HCT116 (cell line): ENCODE measurements at regions not wholly inside any gene's neighbourhood (a gene's known extent, or its start where the extent isn't known, plus 50 kb on each side); places are given as distances from the start of the nearest gene placed in this dataset.

Experiments used
- ATAC-seq: fragments of 200-7000 bp; cut with Tn5 transposase; 2 replicates; pipeline ENCODE4 v1.9.1; 2020; ENCODE audit warnings: mild to moderate bottlenecking, moderate library complexity
- BruUV-seq: library from RNA; stranded (reverse); fragments of 400-500 nt; replicated peaks from 2 replicates; lab custom pipeline; 2021; lab: Mats Ljungman, UMichigan
- CTCF ChIA-PET: fragments of 300-600 bp; sonication (Branson Sonifier 250); formaldehyde crosslinking; loops from one replicate; lab custom pipeline; 2021; ENCODE audit warnings: antibody characterized with exemption; lab: Charles Lee
- POLR2A ChIA-PET: fragments of 300-600, 350-600 bp; sonication (Branson Sonifier 250); formaldehyde crosslinking; loops from one replicate; lab custom pipeline; 2021; ENCODE audit warnings: antibody characterized with exemption; lab: Charles Lee
- RAD21 ChIA-PET, 2 experiments: fragments of 300-600 bp; sonication (Branson Sonifier 250); formaldehyde crosslinking; loops; one replicate each; lab custom pipeline; 2023; ENCODE audit warnings: low total read pairs in 2 of 2; ENCODE audit not compliant: uncharacterized antibody in 2 of 2, unreplicated experiment in 2 of 2, low non-redundant PET in 1 of 2; lab: Charles Lee
- DNase-seq: peaks from one replicate; pipeline ENCODE4 v3.0.0-alpha.2; 2010; ENCODE audit warnings: low read depth, low spot score
- H2AFZ ChIP-seq: fragments of 200-600 bp; shearing (Covaris generic), sonication (generic); 2 replicates; pipeline ENCODE4 v1.6.1; 2017; ENCODE audit warnings: low read depth, mixed run types, mixed read lengths, antibody characterized with exemption, low read length; ENCODE audit not compliant: poor library complexity, severe bottlenecking
- H3K27ac ChIP-seq: 2 replicates; pipeline ENCODE4 v1.5.1; 2012; ENCODE audit warnings: low read depth, low read length
- H3K27me3 ChIP-seq: fragments of 200-600 bp; sonication (generic); 2 replicates; pipeline ENCODE4 v1.6.1; 2016; ENCODE audit warnings: mixed run types, low read length, mixed read lengths; ENCODE audit not compliant: insufficient read depth
- H3K36me3 ChIP-seq, 2 experiments: fragments of 200-500 bp in 1 of 2; fragments of 200-600 bp in 1 of 2; sonication (Bioruptor generic) in 1 of 2; sonication (generic) in 1 of 2; 2 replicates each; pipeline versions ENCODE4 v1.5.1 to v1.6.1; 2014 to 2016; ENCODE audit warnings: low read length in 2 of 2, inconsistent platforms in 1 of 2, mixed read lengths in 1 of 2, mixed run types in 1 of 2; ENCODE audit not compliant: insufficient read depth in 2 of 2, control insufficient read depth in 1 of 2
- H3K4me1 ChIP-seq, 2 experiments: fragments of 200-600 bp in 1 of 2; sonication (generic) in 1 of 2; 2 replicates each; pipeline versions ENCODE4 v1.5.1 to v1.6.1; 2012 to 2017; ENCODE audit warnings: low read length in 2 of 2, inconsistent platforms in 1 of 2, mild to moderate bottlenecking in 1 of 2, mixed read lengths in 1 of 2, mixed run types in 1 of 2, moderate library complexity in 1 of 2; ENCODE audit not compliant: insufficient read depth in 2 of 2, control insufficient read depth in 1 of 2
- H3K4me2 ChIP-seq: fragments of 200-600 bp; sonication (generic); 2 replicates; pipeline ENCODE4 v1.6.1; 2017; ENCODE audit warnings: mixed run types, low read length, mixed read lengths
- H3K4me3 ChIP-seq, 2 experiments: fragments of 200-600 bp in 1 of 2; sonication (generic) in 1 of 2; replicated peaks in 1 of 2; 2 replicates each; pipeline ENCODE4 v1.5.1; 2011 to 2016; ENCODE audit warnings: low read length in 2 of 2, control low read depth in 1 of 2, low read depth in 1 of 2, mild to moderate bottlenecking in 1 of 2, mixed read lengths in 1 of 2, mixed run types in 1 of 2
- H3K79me2 ChIP-seq: fragments of 200-600 bp; sonication (generic); 2 replicates; pipeline ENCODE4 v1.6.1; 2017; ENCODE audit warnings: mild to moderate bottlenecking, mixed run types, low read length, moderate library complexity, mixed read lengths; ENCODE audit not compliant: insufficient read depth
- H3K9ac ChIP-seq: fragments of 200-600 bp; sonication (generic); 2 replicates; pipeline ENCODE4 v1.6.1; 2016; ENCODE audit warnings: low read length, mixed read lengths
- H3K9me2 ChIP-seq: fragments of 200-600 bp; sonication (generic), shearing (Covaris generic); 2 replicates; pipeline ENCODE4 v1.6.1; 2017; ENCODE audit warnings: mixed run types, mild to moderate bottlenecking, moderate library complexity; ENCODE audit not compliant: insufficient read depth
- H3K9me3 ChIP-seq, 2 experiments: fragments of 200-500 bp in 1 of 2; fragments of 200-600 bp in 1 of 2; sonication (Bioruptor generic) in 1 of 2; sonication (generic) in 1 of 2; 2 replicates each; pipeline ENCODE4 v1.6.1; 2014 to 2017; ENCODE audit warnings: low read length in 2 of 2, mixed read lengths in 2 of 2, inconsistent platforms in 1 of 2, low read depth in 1 of 2, mild to moderate bottlenecking in 1 of 2, mixed run types in 1 of 2, moderate library complexity in 1 of 2; ENCODE audit not compliant: control insufficient read depth in 1 of 2, insufficient read depth in 1 of 2
- H4K20me1 ChIP-seq: fragments of 200-600 bp; sonication (generic), shearing (Covaris generic); 2 replicates; pipeline ENCODE4 v1.6.1; 2017; ENCODE audit warnings: mixed run types, mild to moderate bottlenecking, moderate library complexity; ENCODE audit not compliant: insufficient read depth
- CEBPB ChIP-seq: IDR thresholded peaks from 2 replicates; pipeline ENCODE4 v1.6.1; 2012; ENCODE audit warnings: low read depth
- CTCF ChIP-seq, 3 experiments: fragments of 200-600 bp in 1 of 3; sonication (generic) in 1 of 3; IDR thresholded peaks in 2 of 3; conservative IDR thresholded peaks in 1 of 3; 2 replicates each; pipeline ENCODE4 v1.5.1; 2012 to 2017; ENCODE audit warnings: low read depth in 2 of 3, low read length in 2 of 3, antibody characterized with exemption in 1 of 3, borderline replicate concordance in 1 of 3, control low read depth in 1 of 3, mild to moderate bottlenecking in 1 of 3, mixed read lengths in 1 of 3, mixed run types in 1 of 3, moderate library complexity in 1 of 3; ENCODE audit not compliant: insufficient read depth in 1 of 3
- EGR1 ChIP-seq: IDR thresholded peaks from 2 replicates; pipeline ENCODE4 v1.6.1; 2012; ENCODE audit warnings: low read depth
- ELF1 ChIP-seq: IDR thresholded peaks from 2 replicates; pipeline ENCODE4 v1.6.1; 2012; ENCODE audit warnings: low read depth, borderline replicate concordance
- FOSL1 ChIP-seq: IDR thresholded peaks from 2 replicates; pipeline ENCODE4 v1.6.1; 2012; ENCODE audit warnings: low read depth
- MAX ChIP-seq: IDR thresholded peaks from 2 replicates; pipeline ENCODE4 v1.6.1; 2012
- RAD21 ChIP-seq: IDR thresholded peaks from 2 replicates; pipeline ENCODE4 v1.6.1; 2012; ENCODE audit warnings: low read depth, mild to moderate bottlenecking
- TCF7L2 ChIP-seq: IDR thresholded peaks from 2 replicates; pipeline ENCODE4 v1.7.0; 2011; ENCODE audit warnings: borderline replicate concordance, inconsistent platforms; ENCODE audit not compliant: insufficient read depth, insufficient read length; ENCODE audit errors: extremely low read depth
- YY1 ChIP-seq: IDR thresholded peaks from 2 replicates; pipeline ENCODE4 v1.6.1; 2011; ENCODE audit warnings: low read length, low read depth, moderate library complexity, mild to moderate bottlenecking; ENCODE audit not compliant: insufficient replicate concordance; ENCODE audit errors: extremely low read depth
- ZFX ChIP-seq: fragments of 450-650 bp; IDR thresholded peaks from 2 replicates; pipeline ENCODE4 v1.6.1; 2017
- ZNF274 ChIP-seq: fragments of 200-500 bp; sonication (Bioruptor generic); IDR thresholded peaks from 2 replicates; pipeline ENCODE4 v1.6.1; 2014; ENCODE audit warnings: mild to moderate bottlenecking, low read depth, low read length, inconsistent platforms
- intact Hi-C: fragments of 100-400 bp; cut with micrococcal nuclease; formaldehyde crosslinking; loops from 2 replicates; pipeline ENCODE4 v1.10.0; 2022

GRCh38 chr10:22854935-22855421, 72.9 kb upstream of the ARMC3 start:
- ATAC-seq (no peak), DNase-seq (no peak)
- H3K79me2 ChIP-seq = no peaks in the 10 kb centered on the region
- no peaks in the 10 kb centered on the region for H4K20me1 ChIP-seq
- POLR2A ChIA-PET = no interaction called here
- H3K4me2 ChIP-seq = no peak overlapping the region
- BruUV-seq = no TSS peak
- CTCF ChIA-PET = no interaction called here
- H3K27me3 ChIP-seq = no peaks in the 10 kb centered on the region
- no peak for TF ChIP-seq RAD21
- no peak for TF ChIP-seq EGR1
- TF ChIP-seq TCF7L2 = no peak
- TF ChIP-seq ZFX = no peak
- no peak for TF ChIP-seq MAX
- no peak for TF ChIP-seq FOSL1
- no peak for TF ChIP-seq CEBPB
- TF ChIP-seq ELF1 = no peak
- TF ChIP-seq CTCF (IDR thresholded peaks at IDR 0.05 in 2 of 3, conservative IDR thresholded peaks at IDR 0.05 in 1 of 3; ENCODE audit: borderline replicate concordance in 1 of 3, insufficient read depth in 1 of 3, low read depth in 2 of 3, low read length in 2 of 3) = no peak
- TF ChIP-seq ZNF274 = no peak
- TF ChIP-seq YY1 = no peak
- TF ChIP-seq, all 23 proteins: peak for 0
- Histone ChIP-seq H3K4me1 (no peaks in the 10 kb centered on the region), H3K27ac (no peak overlapping the region), H2AFZ (no peak overlapping the region), H3K9me2 (no peaks in the 10 kb centered on the region), H3K9me3 (no peaks in the 10 kb centered on the region), H3K36me3 (no peaks in the 10 kb centered on the region), H3K9ac (no peak overlapping the region), H3K4me3 (no peak overlapping the region)
- intact Hi-C loops = no loop called here
- RAD21 ChIA-PET = no interaction called here
